IMR-90 (cell line): ENCODE measurements at regions not wholly inside any gene's neighbourhood (a gene's known extent, or its start where the extent isn't known, plus 50 kb on each side); places are given as distances from the start of the nearest gene placed in this dataset.

Source experiments
- ATAC-seq: fragments of 200-7000 bp; cut with Tn5 transposase; 2 replicates; pipeline ENCODE4 v1.9.1; 2020; ENCODE audit warnings: low read depth, mild to moderate bottlenecking, moderate library complexity
- BruUV-seq: library from RNA; stranded (reverse); fragments of 400-500 nt; replicated peaks from 2 replicates; lab custom pipeline; 2021; lab: Mats Ljungman, UMichigan
- CTCF ChIA-PET: fragments of 300-600 bp; formaldehyde crosslinking; extraction: SDS; loops from one replicate; lab custom pipeline; 2021; ENCODE audit warnings: antibody characterized with exemption; lab: Yijun Ruan, JAX
- POLR2A ChIA-PET: fragments of 300-600 bp; sonication (Branson Sonifier 250); formaldehyde crosslinking; loops from one replicate; lab custom pipeline; 2022; ENCODE audit warnings: antibody characterized with exemption; ENCODE audit not compliant: unreplicated experiment; lab: Charles Lee
- DNase-seq: peaks from one replicate; pipeline ENCODE4 v3.0.0; 2013
- H2AFZ ChIP-seq: replicated peaks from 2 replicates; pipeline ENCODE3; 2013; ENCODE audit warnings: low read length, mild to moderate bottlenecking; ENCODE audit not compliant: poor library complexity
- H2AK5ac ChIP-seq: 2 replicates; pipeline ENCODE4 v1.6.1; 2013; ENCODE audit warnings: low read depth, low read length, inconsistent platforms
- H2AK9ac ChIP-seq: replicated peaks from 2 replicates; pipeline ENCODE3; 2013; ENCODE audit warnings: mild to moderate bottlenecking, low read depth, low read length, moderate library complexity; ENCODE audit not compliant: poor library complexity
- H2BK120ac ChIP-seq: 2 replicates; pipeline ENCODE4 v1.6.1; 2013; ENCODE audit warnings: low read depth, low read length, inconsistent platforms
- H2BK15ac ChIP-seq: 3 replicates; pipeline ENCODE4 v1.6.1; 2013; ENCODE audit warnings: low read depth, low read length, inconsistent platforms
- H2BK20ac ChIP-seq: 2 replicates; pipeline ENCODE4 v1.6.1; 2013; ENCODE audit warnings: low read depth, mild to moderate bottlenecking, inconsistent platforms, low read length, moderate library complexity
- H2BK5ac ChIP-seq: 2 replicates; pipeline ENCODE4 v1.6.1; 2013; ENCODE audit warnings: mild to moderate bottlenecking, low read depth, low read length, inconsistent platforms; ENCODE audit not compliant: poor library complexity, severe bottlenecking
- H3K14ac ChIP-seq: replicated peaks from 2 replicates; pipeline ENCODE4 v1.6.1; 2013; ENCODE audit warnings: low read depth, low read length, inconsistent platforms
- H3K18ac ChIP-seq: 2 replicates; pipeline ENCODE4 v1.6.1; 2013; ENCODE audit warnings: low read depth, low read length, control low read depth
- H3K23ac ChIP-seq: 2 replicates; pipeline ENCODE4 v1.6.1; 2013; ENCODE audit warnings: low read depth, low read length, inconsistent platforms
- H3K27ac ChIP-seq: 2 replicates; pipeline ENCODE4 v1.5.1; 2013; ENCODE audit warnings: mild to moderate bottlenecking, control low read depth, low read length; ENCODE audit not compliant: insufficient read depth
- H3K27me3 ChIP-seq: 2 replicates; pipeline ENCODE4 v1.6.1; 2013; ENCODE audit warnings: low read length; ENCODE audit not compliant: control insufficient read depth, insufficient read depth
- H3K36me3 ChIP-seq: 2 replicates; pipeline ENCODE4 v1.6.1; 2013; ENCODE audit warnings: low read length, mixed read lengths; ENCODE audit not compliant: control insufficient read depth, insufficient read depth
- H3K4ac ChIP-seq: 2 replicates; pipeline ENCODE4 v1.6.1; 2013; ENCODE audit warnings: low read depth, low read length, inconsistent platforms
- H3K4me1 ChIP-seq: 2 replicates; pipeline ENCODE4 v1.6.1; 2013; ENCODE audit warnings: low read length, mixed read lengths; ENCODE audit not compliant: control insufficient read depth, insufficient read depth
- H3K4me2 ChIP-seq: 2 replicates; pipeline ENCODE4 v1.6.1; 2013; ENCODE audit warnings: low read depth, mild to moderate bottlenecking, control low read depth, low read length, moderate library complexity
- H3K4me3 ChIP-seq: 2 replicates; pipeline ENCODE4 v1.5.1; 2013; ENCODE audit warnings: low read depth, mild to moderate bottlenecking, control low read depth, low read length, moderate library complexity; ENCODE audit not compliant: insufficient read depth
- H3K56ac ChIP-seq: 2 replicates; pipeline ENCODE4 v1.6.1; 2013; ENCODE audit warnings: low read length, inconsistent platforms; ENCODE audit not compliant: insufficient read depth; ENCODE audit errors: extremely low read depth
- H3K79me1 ChIP-seq, 2 experiments: 2 replicates each; pipeline ENCODE4 v1.6.1; 2013; ENCODE audit warnings: low read length in 2 of 2, inconsistent platforms in 1 of 2, low read depth in 1 of 2
- H3K9ac ChIP-seq: 2 replicates; pipeline ENCODE4 v1.6.1; 2013; ENCODE audit warnings: low read depth, low read length, control low read depth
- H3K9me1 ChIP-seq: 2 replicates; pipeline ENCODE4 v1.6.1; 2013; ENCODE audit warnings: low read length, inconsistent platforms; ENCODE audit not compliant: insufficient read depth
- H3K9me3 ChIP-seq: 2 replicates; pipeline ENCODE4 v1.6.1; 2013; ENCODE audit warnings: low read length; ENCODE audit not compliant: control insufficient read depth, insufficient read depth
- H4K20me1 ChIP-seq: 2 replicates; pipeline ENCODE4 v1.6.1; 2013; ENCODE audit warnings: low read length, inconsistent platforms; ENCODE audit not compliant: insufficient read depth
- H4K5ac ChIP-seq: 2 replicates; pipeline ENCODE4 v1.6.1; 2013; ENCODE audit warnings: mild to moderate bottlenecking, low read depth, low read length, control low read depth
- H4K8ac ChIP-seq, 2 experiments: 2 replicates each; pipeline ENCODE4 v1.6.1; 2013; ENCODE audit warnings: low read depth in 2 of 2, low read length in 2 of 2, control low read depth in 1 of 2, inconsistent platforms in 1 of 2
- H4K91ac ChIP-seq: 2 replicates; pipeline ENCODE4 v1.6.1; 2013; ENCODE audit warnings: low read depth, low read length, inconsistent platforms; ENCODE audit not compliant: insufficient read depth
- CEBPB ChIP-seq: IDR thresholded peaks from 2 replicates; pipeline ENCODE4 v1.6.1; 2012; ENCODE audit warnings: low read depth, low read length, improper control_type of control experiment
- CTCF ChIP-seq: conservative IDR thresholded peaks from 2 replicates; pipeline ENCODE4 v1.5.1; 2012; ENCODE audit warnings: mild to moderate bottlenecking, low read depth, low read length, improper control_type of control experiment
- FOS ChIP-seq: fragments of 150-350 bp; IDR thresholded peaks from 2 replicates; pipeline ENCODE4 v1.6.1; 2016; ENCODE audit warnings: low read depth, low read length
- MAFK ChIP-seq: IDR thresholded peaks from 2 replicates; pipeline ENCODE4 v1.6.1; 2012; ENCODE audit warnings: low read depth, low read length, improper control_type of control experiment
- MAZ ChIP-seq: IDR thresholded peaks from 2 replicates; pipeline ENCODE4 v1.6.1; 2012; ENCODE audit warnings: low read depth, mild to moderate bottlenecking, low read length, improper control_type of control experiment, moderate library complexity, borderline replicate concordance
- POLR2A ChIP-seq: IDR thresholded peaks from 2 replicates; pipeline ENCODE4 v1.6.1; 2012; ENCODE audit warnings: mild to moderate bottlenecking, low read depth, low read length
- dilution Hi-C: fragments of 300-500 bp; cut with HindIII; formaldehyde crosslinking; loops from one replicate; pipeline ENCODE4 v1.14.3; 2018; ENCODE audit warnings: low sequenced_read_pairs; ENCODE audit not compliant: unreplicated experiment
- in situ Hi-C: fragments of 300-500 bp; cut with MboI; formaldehyde crosslinking; loops from 3 replicates; pipeline ENCODE4 v1.14.3; 2019; ENCODE audit warnings: low sequenced_read_pairs, inconsistent platforms, mixed read lengths
- intact Hi-C: fragments of 100-400 bp; cut with micrococcal nuclease; formaldehyde crosslinking; loops from 2 replicates; pipeline ENCODE4 v1.10.0; 2022
- TF ChIP-seq, protein P1 (sequence below): fragments of 150-350 bp; IDR thresholded peaks from 2 replicates; pipeline ENCODE4 v1.6.1; 2017; ENCODE audit warnings: mild to moderate bottlenecking, antibody characterized with exemption, low read length, low read depth
- TF ChIP-seq, protein P2 (sequence below): fragments of 150-350 bp; IDR thresholded peaks from 2 replicates; pipeline ENCODE4 v1.6.1; 2016; ENCODE audit warnings: low read depth, mild to moderate bottlenecking, low read length, moderate library complexity, borderline replicate concordance

DNA sequence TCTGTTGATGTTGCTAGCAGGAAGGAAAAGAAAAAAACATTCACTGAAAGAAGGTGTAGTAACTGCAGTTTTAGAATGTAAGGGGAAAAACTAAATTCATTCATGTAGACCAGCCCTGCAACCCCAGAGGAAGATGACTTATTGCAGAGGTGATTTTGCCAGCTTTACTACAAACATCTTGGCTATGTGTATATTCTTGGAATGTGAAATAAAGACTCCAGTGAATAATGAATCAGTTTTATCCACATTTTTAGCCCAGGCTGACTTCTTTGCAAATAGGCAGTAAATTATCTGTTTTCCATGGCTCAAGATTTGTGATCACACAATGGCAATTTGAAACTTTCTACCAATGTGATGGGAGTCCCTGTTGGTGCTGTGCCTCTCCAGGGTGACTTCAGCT lies 206.1 kb upstream of the SETBP1 start:
- TF ChIP-seq FOS, result no peak
- TF ChIP-seq, protein P1, sequence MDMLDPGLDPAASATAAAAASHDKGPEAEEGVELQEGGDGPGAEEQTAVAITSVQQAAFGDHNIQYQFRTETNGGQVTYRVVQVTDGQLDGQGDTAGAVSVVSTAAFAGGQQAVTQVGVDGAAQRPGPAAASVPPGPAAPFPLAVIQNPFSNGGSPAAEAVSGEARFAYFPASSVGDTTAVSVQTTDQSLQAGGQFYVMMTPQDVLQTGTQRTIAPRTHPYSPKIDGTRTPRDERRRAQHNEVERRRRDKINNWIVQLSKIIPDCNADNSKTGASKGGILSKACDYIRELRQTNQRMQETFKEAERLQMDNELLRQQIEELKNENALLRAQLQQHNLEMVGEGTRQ, result no peak
- TF ChIP-seq, protein P2, sequence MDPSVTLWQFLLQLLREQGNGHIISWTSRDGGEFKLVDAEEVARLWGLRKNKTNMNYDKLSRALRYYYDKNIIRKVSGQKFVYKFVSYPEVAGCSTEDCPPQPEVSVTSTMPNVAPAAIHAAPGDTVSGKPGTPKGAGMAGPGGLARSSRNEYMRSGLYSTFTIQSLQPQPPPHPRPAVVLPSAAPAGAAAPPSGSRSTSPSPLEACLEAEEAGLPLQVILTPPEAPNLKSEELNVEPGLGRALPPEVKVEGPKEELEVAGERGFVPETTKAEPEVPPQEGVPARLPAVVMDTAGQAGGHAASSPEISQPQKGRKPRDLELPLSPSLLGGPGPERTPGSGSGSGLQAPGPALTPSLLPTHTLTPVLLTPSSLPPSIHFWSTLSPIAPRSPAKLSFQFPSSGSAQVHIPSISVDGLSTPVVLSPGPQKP, result no peak
- no peak for TF ChIP-seq POLR2A
- TF ChIP-seq MAZ, result no peak
- no peak for TF ChIP-seq MAFK
- no peak for TF ChIP-seq CTCF
- TF ChIP-seq CEBPB, result no peak
- POLR2A ChIA-PET, result no interaction called here

More for the DNA sequence above, 206.1 kb upstream of the SETBP1 start:
- no peak overlapping the region for H4K5ac ChIP-seq
- H2BK120ac ChIP-seq, result no peak overlapping the region
- H2AK9ac ChIP-seq, result no peak overlapping the region
- CTCF ChIA-PET, result no interaction called here
- H3K4me1 ChIP-seq, result no peaks in the 10 kb centered on the region
- no peak overlapping the region for H3K23ac ChIP-seq
- H2BK20ac ChIP-seq, result no peak overlapping the region
- H3K79me1 ChIP-seq, result no peaks in the 10 kb centered on the region
- no peak overlapping the region for H3K56ac ChIP-seq
- ATAC-seq (no peak), DNase-seq (no peak)
- in situ Hi-C loops (no loop called here), intact Hi-C loops (no loop called here), dilution Hi-C loops (no loop called here)
- H3K4ac ChIP-seq, result no peak overlapping the region
- no peaks in the 10 kb centered on the region for H3K9me3 ChIP-seq
- H2AK5ac ChIP-seq, result no peak overlapping the region
- H2AFZ ChIP-seq, result no peak overlapping the region
- H3K4me2 ChIP-seq, result no peak overlapping the region
- H3K27me3 ChIP-seq, result no peaks in the 10 kb centered on the region
- no peaks in the 10 kb centered on the region for H3K9me1 ChIP-seq
- H3K18ac ChIP-seq, result no peak overlapping the region
- H2BK15ac ChIP-seq, result no peak overlapping the region
- no peak overlapping the region for H3K14ac ChIP-seq
- no peak overlapping the region for H4K8ac ChIP-seq
- no TSS peak for BruUV-seq
- no peak overlapping the region for H3K9ac ChIP-seq
- no peaks in the 10 kb centered on the region for H3K36me3 ChIP-seq
- no peak overlapping the region for H2BK5ac ChIP-seq
- H3K4me3 ChIP-seq, result no peak overlapping the region
- no peaks in the 10 kb centered on the region for H4K20me1 ChIP-seq
- no peak overlapping the region for H4K91ac ChIP-seq
- H3K27ac ChIP-seq, result no peak overlapping the region
